Heart right ventricle (tissue), 16 donors: ENCODE measurements at regions not wholly inside any gene's neighbourhood (a gene's known extent, or its start where the extent isn't known, plus 50 kb on each side); places are given as distances from the start of the nearest gene placed in this dataset.

Experiments
- ATAC-seq, 8 donors: fragments of 200-7000 bp; cut with Tn5 transposase; one replicate each; pipeline ENCODE4 v1.9.1; 2020; ENCODE audit warnings: mild to moderate bottlenecking in 8 of 8, moderate library complexity in 8 of 8, moderate number of reproducible peaks in 1 of 8
- DNase-seq, 2 donors: peaks; one replicate each; pipeline ENCODE4 v3.0.0-alpha.2; 2020
- H3K27ac ChIP-seq, 10 donors: fragments of 200-600 bp; sonication (generic) in 2 of 10; one replicate each; pipeline versions ENCODE4 v1.5.0 to v1.8.0; 2020 to 2022; ENCODE audit warnings: mild to moderate bottlenecking in 3 of 10
- H3K27me3 ChIP-seq, 7 donors: fragments of 200-600 bp; one replicate each; pipeline ENCODE4 v1.8.0; 2021 to 2022; ENCODE audit warnings: mild to moderate bottlenecking in 2 of 7
- H3K36me3 ChIP-seq, 9 donors: fragments of 200-600 bp; sonication (generic) in 1 of 9; one replicate each; pipeline versions ENCODE4 v1.5.0 to v1.8.0; 2020 to 2022; ENCODE audit warnings: mild to moderate bottlenecking in 2 of 9
- H3K4me1 ChIP-seq, 9 donors: fragments of 200-600 bp; sonication (generic) in 1 of 9; one replicate each; pipeline versions ENCODE4 v1.5.0 to v1.8.0; 2020 to 2022; ENCODE audit warnings: mild to moderate bottlenecking in 4 of 9
- H3K4me3 ChIP-seq, 10 donors: fragments of 200-600 bp; sonication (generic) in 2 of 10; one replicate each; pipeline versions ENCODE4 v1.5.0 to v1.8.0; 2020 to 2022; ENCODE audit warnings: mild to moderate bottlenecking in 7 of 10, moderate library complexity in 2 of 10
- H3K9me3 ChIP-seq, 11 donors: fragments of 200-600 bp in 10 of 11; sonication (generic) in 2 of 11; one replicate each; pipeline versions ENCODE4 v1.5.0 to v1.8.0; 2013 to 2022; ENCODE audit warnings: mild to moderate bottlenecking in 2 of 11, control low read depth in 1 of 11, moderate library complexity in 1 of 11
- WGBS, 2 donors: extraction: QIAGEN DNeasy Blood & Tissue Kit; methylation state at CpG; one replicate each; pipeline ENCODE4 v1.1.7; 2013; ENCODE audit warnings: inconsistent platforms in 1 of 2; 5-methylcytosine and 5-hydroxymethylcytosine counted together
- intact Hi-C, 10 donors: fragments of 100-400 bp; cut with DNase I; formaldehyde crosslinking; loops; one replicate each; pipeline versions ENCODE4 v1.11.1 to v1.14.2; 2022
- TF ChIP-seq, protein P1 (sequence below), 9 donors: fragments of 200-600 bp; sonication (generic) in 2 of 9; IDR thresholded peaks; one replicate each; pipeline versions ENCODE4 v1.5.0 to v1.8.0; 2021 to 2022; ENCODE audit warnings: antibody characterized with exemption in 9 of 9, mild to moderate bottlenecking in 5 of 9, moderate library complexity in 1 of 9
- donor health status: Arrhythmogenic right ventricular cardiomyopathy.
- donor health status: ischemic (EF 13 %, LVEDD 7.1; RV severe dilation, severe dysfunction).
- donor health status: healthy with polysubstance abuse.
- donor health status: DM: no; HTN: yes; CAD: no.
- donor health status: DM: no; HTN: no; CAD: no.
- donor health status: ischemic (EF 25% LVEDD 6.9; RV normal size, moderate dysfunction).
- donor health status: ischemic (EF 25% LVEDD 5.7; RV mildly dilated, moderate dysfunction).
- donor health status: healthy.
- donor health status: DM: yes; HTN: yes; CAD: no.
- donor health status: Ischemic cardiomyopathy.
- donor health status: ischemic (EF 35%, LVEDD 5.7; RV mildly dilated, moderate dysfunction).
- donor health status: nonischemic (EF 11% LVEDD 7.7; RV severe dilation, severe dysfunction).
- donor health status: DM: yes; HTN: yes; CAD: no.
- donor health status: PGD.
- donor health status: ischemic (EF 29% LVEDD 5.4; RV normal size, mild dysfunction).
- donor health status: nonischemic (EF 23%, LVEDD 6.1; RV moderate dilation, normal function).

DNA sequence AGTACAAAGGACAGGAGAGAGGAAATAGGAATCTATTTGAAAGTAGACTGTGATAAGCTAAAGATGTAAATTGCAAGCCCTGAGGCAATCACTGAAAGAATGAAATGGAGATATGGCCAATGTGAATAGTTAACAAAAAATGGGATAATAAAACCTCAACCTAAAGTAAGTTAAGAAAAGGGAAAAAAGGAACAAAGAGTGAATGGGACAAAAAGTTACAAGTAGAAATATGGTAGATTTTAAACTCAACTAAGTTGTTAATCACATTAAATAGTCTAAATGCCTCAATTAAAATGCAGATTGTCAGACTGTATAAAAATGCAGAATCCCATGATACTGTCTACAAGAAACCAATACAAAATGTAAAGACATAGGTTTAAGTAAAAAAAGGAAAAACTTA, 165.2 kb upstream of the RBMS1 start:
- intact Hi-C loops: no loop called here
- Histone ChIP-seq H3K4me3 (no peak overlapping the region), H3K36me3 (no peaks in the 10 kb centered on the region), H3K27me3 (no peaks in the 10 kb centered on the region), H3K9me3 (no peaks in the 10 kb centered on the region), H3K4me1 (peaks cover 0 to 7% (median 0%) of the 10 kb centered on the region in 9 donors), H3K27ac (no peak overlapping the region)
- DNase-seq (no peak), ATAC-seq (no peak)
- TF ChIP-seq, protein P1, sequence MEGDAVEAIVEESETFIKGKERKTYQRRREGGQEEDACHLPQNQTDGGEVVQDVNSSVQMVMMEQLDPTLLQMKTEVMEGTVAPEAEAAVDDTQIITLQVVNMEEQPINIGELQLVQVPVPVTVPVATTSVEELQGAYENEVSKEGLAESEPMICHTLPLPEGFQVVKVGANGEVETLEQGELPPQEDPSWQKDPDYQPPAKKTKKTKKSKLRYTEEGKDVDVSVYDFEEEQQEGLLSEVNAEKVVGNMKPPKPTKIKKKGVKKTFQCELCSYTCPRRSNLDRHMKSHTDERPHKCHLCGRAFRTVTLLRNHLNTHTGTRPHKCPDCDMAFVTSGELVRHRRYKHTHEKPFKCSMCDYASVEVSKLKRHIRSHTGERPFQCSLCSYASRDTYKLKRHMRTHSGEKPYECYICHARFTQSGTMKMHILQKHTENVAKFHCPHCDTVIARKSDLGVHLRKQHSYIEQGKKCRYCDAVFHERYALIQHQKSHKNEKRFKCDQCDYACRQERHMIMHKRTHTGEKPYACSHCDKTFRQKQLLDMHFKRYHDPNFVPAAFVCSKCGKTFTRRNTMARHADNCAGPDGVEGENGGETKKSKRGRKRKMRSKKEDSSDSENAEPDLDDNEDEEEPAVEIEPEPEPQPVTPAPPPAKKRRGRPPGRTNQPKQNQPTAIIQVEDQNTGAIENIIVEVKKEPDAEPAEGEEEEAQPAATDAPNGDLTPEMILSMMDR (IDR thresholded peaks at IDR 0.05): no peak

GRCh38 chr2:160660741-160661140, 167.1 kb upstream of the RBMS1 start:
- no peaks in the 10 kb centered on the region for H3K36me3 ChIP-seq
- DNase-seq (no peak), ATAC-seq (no peak)
- intact Hi-C loops: loop anchor here in 2 of 10 donors (10.0 kb wide), 3 partner anchors 166 to 336 kb away; partner anchors contain the start of gene RBMS1 (in 1 of the 2)
- H3K4me1 ChIP-seq: peaks cover 0 to 17% (median 2%) of the 10 kb centered on the region in 9 donors
- H3K4me3 ChIP-seq: no peak overlapping the region
- H3K27me3 ChIP-seq: no peaks in the 10 kb centered on the region
- H3K27ac ChIP-seq: no peak overlapping the region
- WGBS, 2 donors: 63 to 71% methylated on average over 2 of the region's 2 CpGs
- TF ChIP-seq, protein P1 (IDR thresholded peaks at IDR 0.05): no peak
- no peaks in the 10 kb centered on the region for H3K9me3 ChIP-seq

- TF ChIP-seq, protein P1 (IDR thresholded peaks at IDR 0.05): no peak
- Histone ChIP-seq H3K9me3 (no peaks in the 10 kb centered on the region), H3K27ac (peak overlapping the region in 2 of 10 donors; percentile 18 to 20), H3K27me3 (no peaks in the 10 kb centered on the region), H3K4me1 (peaks cover 5 to 35% (median 18%) of the 10 kb centered on the region in 9 donors), H3K4me3 (no peak overlapping the region), H3K36me3 (no peaks in the 10 kb centered on the region)
- ATAC-seq: peak in 3 of 8 donors; percentile 7 to 64 (median 36)
- no peak for DNase-seq
- WGBS, 2 donors: 50 to 67% methylated on average over 2 of the region's 2 CpGs
- intact Hi-C loops: loop anchor here in 2 of 10 donors (5.0 to 10.0 kb wide), 4 partner anchors 170 to 340 kb away; partner anchors contain the start of gene RBMS1 (in 1 of the 2)
These were observed 171.1 kb upstream of the RBMS1 start for GRCh38 chr2:160664603-160665140.

DNA sequence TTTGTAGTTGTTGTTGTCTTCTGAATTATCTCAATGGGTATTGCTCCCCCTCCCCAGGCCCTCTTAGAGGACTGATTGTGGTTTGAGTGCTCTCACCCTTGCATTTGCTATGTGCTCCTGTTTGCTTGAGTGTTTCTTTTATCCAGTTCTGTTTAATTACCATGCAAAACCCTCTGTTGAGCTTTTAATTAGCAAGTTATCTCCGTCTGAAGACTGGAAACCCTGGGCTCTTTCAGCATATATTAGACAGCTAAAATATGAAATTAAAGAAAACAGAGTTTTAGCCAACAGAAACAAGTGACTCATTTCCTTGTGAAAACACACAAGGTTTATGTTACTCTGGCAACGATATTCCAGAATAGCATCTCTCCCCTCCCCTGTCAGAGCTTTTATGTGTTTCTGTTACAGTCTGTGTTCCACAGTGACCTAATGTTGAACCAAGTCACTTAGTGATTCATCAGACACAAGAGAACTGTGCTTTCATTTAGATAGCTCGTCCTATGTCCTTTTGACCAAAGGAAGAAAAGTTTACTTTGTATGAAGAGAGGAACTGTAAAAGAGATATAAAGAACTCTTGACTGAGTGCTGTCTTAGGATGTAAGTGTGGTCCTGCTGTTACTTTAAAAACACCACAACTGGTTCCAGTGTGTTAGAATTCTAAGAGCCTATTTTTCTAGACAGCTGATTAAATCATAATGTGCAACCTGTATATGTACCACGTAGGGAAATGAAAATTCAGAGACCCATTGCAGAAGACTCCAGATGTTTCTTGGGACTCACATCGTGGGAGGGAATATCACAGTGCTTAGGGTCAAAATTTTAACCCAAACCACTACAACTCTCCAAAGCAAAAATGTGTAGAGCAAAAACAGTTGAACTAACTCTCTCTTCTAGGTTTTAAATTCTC, 172.8 kb upstream of the RBMS1 start:
- Histone ChIP-seq H3K36me3 (no peaks in the 10 kb centered on the region), H3K4me1 (peaks cover 5 to 35% (median 18%) of the 10 kb centered on the region in 9 donors), H3K9me3 (no peaks in the 10 kb centered on the region), H3K27me3 (no peaks in the 10 kb centered on the region), H3K4me3 (peak overlapping the region in 3 of 10 donors; percentile 6 to 29 (median 19)), H3K27ac (peak overlapping the region; percentile 18 to 75 (median 64))
- TF ChIP-seq, protein P1 (IDR thresholded peaks at IDR 0.05): no peak
- DNase-seq (peak in 1 of 2 donors; percentile 42), ATAC-seq (peak; percentile 93 to 100 (median 96))
- intact Hi-C loops: loop anchor here in 2 of 10 donors (5.0 to 10.0 kb wide), 4 partner anchors 172 to 342 kb away; partner anchors contain the start of gene RBMS1 (in 1 of the 2)
- WGBS, 2 donors: 6 to 16% methylated on average over 5 of the region's 5 CpGs
